NB4 (cell line): ENCODE measurements at regions not wholly inside any gene's neighbourhood (a gene's known extent, or its start where the extent isn't known, plus 50 kb on each side); places are given as distances from the start of the nearest gene placed in this dataset.

Experiments
- DNase-seq: peaks from one replicate; pipeline ENCODE4 v3.0.0; 2010; ENCODE audit warnings: low read depth
- H3K4me3 ChIP-seq: one replicate; pipeline ENCODE4 v1.5.1; 2011; ENCODE audit warnings: mild to moderate bottlenecking, low read depth, low read length, moderate library complexity
- CTCF ChIP-seq: IDR thresholded peaks from one replicate; pipeline ENCODE4 v1.5.1; 2012; ENCODE audit warnings: low read depth, low read length
- MAX ChIP-seq: IDR thresholded peaks from 2 replicates; pipeline ENCODE4 v1.6.1; 2011; ENCODE audit warnings: low read depth, low read length
- MYC ChIP-seq: IDR thresholded peaks from 2 replicates; pipeline ENCODE4 v1.6.1; 2011; ENCODE audit warnings: low read depth, low read length
- POLR2A ChIP-seq: IDR thresholded peaks from 2 replicates; pipeline ENCODE4 v1.6.1; 2011; ENCODE audit warnings: mild to moderate bottlenecking; ENCODE audit not compliant: insufficient read length; ENCODE audit errors: extremely low read depth

GRCh38 chr7:38120076-38120475 is 58.0 kb upstream of the STARD3NL start:
- no peak for DNase-seq
- no peak overlapping the region for H3K4me3 ChIP-seq
- TF ChIP-seq POLR2A (no peak), MAX (no peak), CTCF (no peak), MYC (no peak)

GRCh38 chr7:38122501-38122900 is 55.5 kb upstream of the STARD3NL start:
- H3K4me3 ChIP-seq, result no peak overlapping the region
- no peak for DNase-seq
- TF ChIP-seq CTCF, result no peak
- TF ChIP-seq POLR2A, result no peak

- DNase-seq, result no peak
- no peak overlapping the region for H3K4me3 ChIP-seq
- TF ChIP-seq MAX (no peak), CTCF (no peak), POLR2A (no peak), MYC (no peak)
Observed at GRCh38 chr7:38123494-38123893, 54.6 kb upstream of the STARD3NL start.

- DNase-seq, result no peak
- TF ChIP-seq MAX (no peak), POLR2A (no peak), MYC (no peak), CTCF (no peak)
- H3K4me3 ChIP-seq, result no peak overlapping the region
Observed at GRCh38 chr7:38127216-38128207, 50.5 kb upstream of the STARD3NL start.
